Fibroblast of skin of back (primary cell): ENCODE measurements at regions not wholly inside any gene's neighbourhood (a gene's known extent, or its start where the extent isn't known, plus 50 kb on each side); places are given as distances from the start of the nearest gene placed in this dataset.
A peak's percentile ranks its signal among the peaks of the same experiment; 100 is the strongest.

Experiments used
- DNase-seq: peaks from one replicate; pipeline ENCODE4 v3.0.0-alpha.2; 2013

DNA sequence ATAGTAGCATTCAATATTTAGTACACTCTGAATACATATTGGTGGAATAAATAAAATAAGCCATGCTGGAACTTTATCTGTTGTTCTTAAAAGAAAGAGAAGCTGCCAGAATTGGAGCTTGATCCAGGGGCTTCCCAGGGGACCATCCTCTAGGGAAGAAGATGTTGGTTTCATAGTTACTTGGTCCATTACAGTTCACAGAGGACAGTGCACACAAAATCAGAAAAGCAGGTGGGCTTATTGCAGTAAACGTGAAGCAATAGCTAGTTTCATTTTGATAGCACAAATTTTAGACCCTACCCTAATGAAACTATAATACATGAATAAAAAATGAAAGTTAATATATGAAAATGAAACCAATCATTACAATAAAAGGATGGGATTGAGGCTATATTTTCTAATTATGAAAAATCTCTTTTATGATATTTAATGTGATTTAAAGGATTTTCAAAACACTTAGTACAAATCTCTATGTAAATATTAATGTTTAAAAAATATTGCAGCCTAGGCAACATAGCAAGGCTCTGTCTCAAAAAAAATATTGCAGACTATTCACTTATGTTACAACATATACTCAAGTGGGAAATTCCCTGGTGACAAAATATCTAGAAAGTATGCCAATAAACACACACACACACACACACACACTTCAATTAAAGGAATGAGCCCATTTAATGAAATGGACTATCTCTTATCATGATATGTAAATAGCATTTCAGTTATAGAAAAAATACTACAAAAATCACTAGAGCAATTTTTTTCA lies 227.0 kb upstream of the MARCKS start:
- DNase-seq: peak; percentile 70

DNA sequence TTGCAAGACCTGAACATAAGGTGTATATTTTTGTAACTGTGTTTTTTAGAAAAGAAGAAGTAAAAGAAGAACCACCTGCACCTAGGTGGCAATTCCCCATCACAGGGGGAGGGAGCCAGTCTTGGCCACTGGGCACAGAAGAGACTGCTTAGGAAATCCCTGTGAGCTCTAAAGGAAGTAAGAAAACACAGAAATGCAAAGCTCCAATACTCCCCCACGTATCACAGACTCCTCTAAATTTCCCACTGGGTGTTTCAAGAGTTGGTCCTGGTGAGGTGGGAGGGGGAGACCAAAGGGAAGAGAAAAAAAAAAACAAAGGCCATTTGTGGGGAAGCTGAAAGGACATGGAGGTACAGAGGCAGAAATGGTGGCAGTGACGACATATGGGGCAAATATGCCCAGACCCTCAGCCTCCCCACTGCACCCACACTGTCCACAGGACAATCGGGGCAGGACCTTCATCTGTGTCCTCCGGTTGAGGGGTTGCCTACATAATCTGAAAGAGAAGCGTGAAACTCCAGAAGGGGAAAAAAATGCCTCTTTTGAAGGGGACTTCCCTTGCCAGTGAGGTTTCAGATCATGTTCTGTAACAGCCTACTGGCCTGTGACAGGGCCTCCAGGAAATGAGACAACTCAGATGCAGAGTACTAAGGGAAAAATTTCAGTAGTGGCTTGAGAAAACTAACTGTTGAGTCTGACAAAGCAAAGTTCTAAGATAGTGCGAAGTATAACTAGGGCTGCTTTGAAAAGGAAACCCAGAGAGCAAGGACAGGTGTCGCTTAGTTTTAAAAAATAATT lies 226.2 kb upstream of the MARCKS start:
- peak; percentile 81 for DNase-seq

DNA sequence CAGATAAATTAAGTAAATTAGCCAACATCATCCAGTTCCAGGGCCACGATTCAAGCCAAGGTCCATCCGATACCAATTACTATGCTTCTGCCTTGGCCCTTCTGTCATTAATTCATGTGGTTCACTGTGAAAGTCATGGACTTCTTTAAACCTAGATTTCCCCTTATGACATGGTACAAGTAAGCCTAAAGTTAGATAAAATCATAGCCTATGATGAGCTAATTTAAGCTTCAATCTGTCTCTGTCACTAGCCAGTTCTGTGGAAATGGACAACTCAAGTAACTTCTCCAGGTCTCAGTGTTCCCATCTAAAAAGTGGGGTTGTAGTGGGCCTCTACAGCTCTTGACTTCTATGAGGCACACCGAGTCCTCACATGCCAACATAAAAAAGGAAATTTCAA lies 225.5 kb upstream of the MARCKS start:
- DNase-seq: no peak

DNA sequence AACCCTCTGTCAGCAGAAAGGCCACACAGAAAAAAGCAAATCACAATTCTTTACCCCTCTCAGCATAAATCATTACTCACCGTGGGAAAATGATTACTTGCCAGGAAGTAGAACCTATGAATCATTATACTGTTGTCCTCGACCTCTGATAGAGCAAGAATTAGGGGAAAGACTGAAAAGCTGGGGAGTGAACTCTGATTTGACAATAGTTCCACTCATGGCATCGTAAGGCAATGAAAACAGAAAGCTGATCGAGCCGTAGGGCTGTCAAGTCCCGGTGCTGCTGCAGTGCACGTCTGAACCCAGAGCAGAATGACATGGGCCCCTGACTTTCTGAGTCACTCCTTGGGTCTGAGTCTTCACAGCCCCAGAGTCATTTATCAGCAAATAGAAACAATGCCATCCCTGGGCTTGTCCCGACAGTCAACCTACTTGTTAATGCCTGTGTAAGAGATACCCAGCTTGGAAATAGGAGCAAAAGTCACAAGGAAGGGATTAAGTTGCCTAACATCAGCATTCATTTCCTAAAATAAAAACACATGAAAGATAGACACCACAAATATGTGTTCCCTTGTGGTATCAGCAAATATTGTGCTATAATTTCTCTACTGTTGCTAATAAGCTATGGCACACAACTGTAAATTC lies 224.8 kb upstream of the MARCKS start:
- DNase-seq: peak; percentile 98

DNA sequence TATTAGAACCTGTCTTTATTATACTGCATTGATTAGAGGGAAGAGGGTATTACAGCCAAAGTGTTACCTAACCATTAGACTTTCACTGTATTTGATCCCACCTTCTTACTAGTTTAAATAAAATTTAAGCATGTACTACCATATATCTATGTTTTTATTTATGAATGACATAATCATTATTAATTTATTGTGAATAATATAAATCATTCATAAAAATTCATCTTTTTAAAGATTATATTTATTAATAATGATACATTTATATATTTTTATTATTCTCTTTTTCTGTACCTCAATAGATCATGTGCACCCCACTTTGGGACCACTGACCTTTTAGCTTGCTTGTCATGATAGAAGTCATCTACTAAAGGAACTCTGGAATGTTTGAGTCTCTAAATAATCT lies 223.5 kb upstream of the MARCKS start:
- no peak for DNase-seq

DNA sequence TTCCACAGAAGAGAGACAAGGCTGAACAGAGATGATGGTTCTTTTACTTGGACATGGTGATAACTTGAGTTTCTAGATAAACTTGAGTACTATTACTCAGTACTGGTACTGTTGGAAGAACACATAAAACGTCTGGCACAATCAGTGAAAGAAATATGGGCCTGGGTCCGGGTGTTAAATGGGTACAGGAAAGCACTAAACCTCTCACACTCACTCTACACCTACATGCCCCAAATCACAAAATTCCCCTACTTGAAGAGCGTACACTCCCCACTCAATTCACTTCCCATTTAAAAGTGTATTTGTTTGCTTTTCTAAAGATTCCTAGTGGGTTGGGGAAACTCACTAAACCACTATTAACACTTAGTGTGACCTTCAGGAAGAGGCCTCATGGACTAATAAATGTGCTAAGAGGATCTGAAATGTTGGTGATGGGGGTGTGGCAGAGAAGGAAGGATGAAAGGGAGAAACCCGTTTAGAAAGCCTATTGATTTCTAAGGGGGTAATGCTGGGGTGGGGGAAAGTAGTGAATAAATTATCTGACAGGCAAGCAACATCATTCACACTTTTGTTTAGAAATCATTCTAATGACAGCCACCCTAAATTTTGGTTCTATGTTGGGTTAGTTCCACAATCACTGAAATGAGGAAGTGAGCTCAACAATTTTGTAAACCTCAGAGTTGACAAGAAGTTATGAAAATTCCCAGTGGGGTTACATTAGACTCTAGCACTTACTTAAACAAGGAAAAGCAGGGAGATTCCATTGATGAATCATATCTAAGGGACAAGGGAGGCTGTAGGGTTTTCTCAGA lies 222.6 kb upstream of the MARCKS start:
- peak; percentile 93 for DNase-seq

DNA sequence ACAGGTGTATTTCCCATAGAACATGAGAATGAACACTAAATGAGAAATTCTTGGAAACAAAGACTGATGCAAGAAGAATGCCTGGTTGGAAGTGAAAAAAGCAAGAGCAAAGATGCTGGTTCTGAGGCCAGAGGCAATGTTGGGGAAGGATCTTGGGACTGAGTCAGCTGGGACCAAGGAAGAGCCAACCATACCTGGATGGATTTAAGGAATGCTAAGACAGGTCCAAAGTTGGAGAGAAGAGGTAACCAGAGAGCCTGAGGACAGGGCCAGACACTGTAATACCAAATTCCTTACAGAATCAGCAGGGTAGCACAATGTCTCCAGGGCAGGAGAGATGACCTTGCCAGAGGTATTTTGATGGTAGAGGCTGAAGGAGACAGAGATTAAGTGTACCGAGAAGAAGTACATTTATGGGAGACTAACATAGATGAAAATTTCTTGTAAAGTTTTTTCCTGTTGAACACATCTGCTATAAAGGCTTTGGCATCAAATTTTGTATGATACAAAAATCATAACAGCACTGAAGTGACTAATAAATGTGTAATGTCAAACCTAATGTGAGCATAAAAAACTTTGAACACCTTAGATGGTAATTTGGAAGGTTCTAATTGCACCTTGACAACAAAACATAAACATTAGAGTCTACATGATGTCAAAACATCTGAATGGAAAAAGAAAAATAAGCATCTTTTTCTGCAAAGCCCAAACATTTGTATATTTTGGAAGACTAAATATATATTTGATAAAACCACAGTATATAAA lies 221.7 kb upstream of the MARCKS start:
- DNase-seq: no peak

DNA sequence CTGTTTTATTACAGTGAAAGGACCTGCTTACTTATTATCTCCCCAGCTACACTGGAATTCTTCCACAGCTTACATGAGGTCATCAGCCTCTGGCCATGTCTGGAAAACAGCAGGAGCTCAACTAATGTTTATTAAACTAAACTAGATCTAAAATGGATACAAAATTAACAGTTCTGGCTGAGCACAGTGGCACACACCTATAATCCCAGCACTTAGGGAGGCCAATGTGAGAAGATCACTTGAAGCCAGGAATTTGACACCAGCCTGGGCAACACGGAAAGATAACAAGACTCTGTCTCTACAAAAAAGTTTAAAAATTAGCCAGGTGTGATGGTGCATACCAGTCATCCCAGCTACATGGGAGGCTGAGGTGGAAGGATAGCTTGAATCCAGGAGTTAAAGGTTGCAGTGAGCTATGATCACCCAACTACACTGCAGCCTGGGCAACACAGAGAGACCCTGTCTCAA lies 220.8 kb upstream of the MARCKS start:
- DNase-seq: peak; percentile 71

DNA sequence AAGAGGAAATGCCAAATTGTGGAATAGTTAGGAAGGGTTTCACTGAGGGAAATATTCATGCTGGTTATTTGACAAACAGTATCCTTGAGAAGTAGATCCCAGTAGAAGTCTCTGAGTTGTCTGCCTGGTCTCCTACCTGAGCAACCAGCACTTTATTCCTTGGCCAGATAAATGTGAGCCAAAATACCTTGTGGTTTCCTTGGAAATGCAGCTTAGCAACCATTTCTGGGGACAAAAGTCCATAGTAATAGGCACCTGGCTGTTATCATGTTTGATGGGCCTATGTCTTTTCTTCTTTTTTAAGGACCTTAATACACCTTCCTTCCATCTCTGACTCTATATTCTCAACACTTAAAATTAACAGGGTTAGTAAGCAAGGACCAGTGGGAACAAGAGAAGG lies 217.1 kb upstream of the MARCKS start:
- no peak for DNase-seq

DNA sequence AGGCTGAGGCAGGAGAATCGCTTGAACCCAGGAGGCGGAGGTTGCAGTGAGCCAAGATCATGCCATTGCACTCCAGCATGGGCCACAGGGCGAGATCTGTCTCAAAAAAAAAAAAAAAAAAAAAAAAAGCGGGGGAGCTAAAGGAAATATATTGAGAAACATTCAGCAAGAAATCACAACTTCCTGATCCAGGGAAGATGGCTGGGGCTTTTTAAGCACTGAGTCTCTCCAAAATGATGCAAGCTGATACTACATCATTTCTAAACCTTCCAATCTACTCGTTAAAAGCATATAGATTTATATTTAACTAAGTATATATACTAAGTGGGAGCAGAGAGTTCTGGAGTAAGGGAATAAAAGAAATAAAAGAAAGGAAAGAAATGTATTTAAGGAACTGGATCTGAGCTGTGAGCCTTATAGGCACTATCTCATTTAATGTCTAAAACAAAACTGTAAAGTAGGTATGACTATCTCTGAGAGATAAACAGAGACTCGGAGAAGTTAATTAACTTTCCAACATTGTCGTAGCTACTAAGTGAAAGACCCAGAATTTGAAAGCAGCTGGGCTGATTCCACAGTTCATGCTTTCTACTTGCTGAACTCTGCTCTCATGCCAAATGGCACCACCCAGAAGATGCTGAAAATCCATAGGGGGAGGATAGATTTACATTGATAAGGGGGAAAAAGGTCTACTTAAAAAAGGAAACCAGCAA lies 215.0 kb upstream of the MARCKS start:
- no peak for DNase-seq

DNA sequence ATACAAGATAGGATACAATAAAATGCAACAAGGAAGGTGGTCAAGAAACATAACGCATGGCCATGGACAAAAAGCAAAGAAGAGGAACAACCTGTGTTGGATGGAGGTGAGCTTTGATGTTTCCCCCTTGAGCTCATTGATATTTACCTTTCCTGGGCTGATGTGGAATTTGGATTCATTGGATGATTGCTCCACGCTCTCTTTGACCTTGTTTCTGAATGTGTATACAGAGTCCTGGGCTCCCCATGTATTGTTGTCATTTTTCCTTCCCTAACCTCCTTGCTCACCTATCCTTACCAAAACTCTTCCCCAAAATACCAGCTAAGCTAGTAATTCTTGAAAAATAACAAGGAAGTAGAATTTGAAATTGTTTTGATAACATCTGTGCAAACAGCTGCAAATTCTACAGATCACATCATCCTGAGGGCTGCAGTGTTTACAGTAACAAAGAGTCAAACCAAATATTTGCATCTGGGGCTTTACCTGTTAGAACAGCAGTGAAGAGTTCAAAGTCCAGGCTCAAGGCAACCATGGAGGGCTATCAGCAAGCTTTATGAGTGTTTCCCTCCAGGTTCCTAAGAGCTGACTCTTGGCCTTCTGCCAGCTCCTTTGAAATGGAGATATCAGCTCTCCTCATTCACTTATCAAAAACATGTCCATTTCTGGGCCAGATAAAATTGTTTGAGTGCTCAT lies 214.3 kb upstream of the MARCKS start:
- DNase-seq: no peak

DNA sequence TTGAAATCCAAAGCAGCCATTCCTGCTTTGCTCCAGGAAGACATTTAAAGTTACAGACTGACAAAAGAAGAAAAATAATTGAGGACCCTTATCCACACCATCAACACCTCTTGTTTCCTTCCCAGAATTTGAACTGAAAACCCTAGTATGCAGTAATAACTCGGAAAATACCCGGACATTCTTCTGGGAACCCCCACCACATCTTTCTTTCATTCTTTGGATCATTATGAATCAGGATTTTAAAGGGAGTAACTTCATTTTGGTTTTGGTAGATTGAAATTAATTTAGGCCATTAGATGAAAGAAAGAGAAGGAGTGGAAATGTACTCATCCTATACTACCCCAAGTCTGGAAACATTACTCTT lies 213.8 kb upstream of the MARCKS start:
- no peak for DNase-seq

DNA sequence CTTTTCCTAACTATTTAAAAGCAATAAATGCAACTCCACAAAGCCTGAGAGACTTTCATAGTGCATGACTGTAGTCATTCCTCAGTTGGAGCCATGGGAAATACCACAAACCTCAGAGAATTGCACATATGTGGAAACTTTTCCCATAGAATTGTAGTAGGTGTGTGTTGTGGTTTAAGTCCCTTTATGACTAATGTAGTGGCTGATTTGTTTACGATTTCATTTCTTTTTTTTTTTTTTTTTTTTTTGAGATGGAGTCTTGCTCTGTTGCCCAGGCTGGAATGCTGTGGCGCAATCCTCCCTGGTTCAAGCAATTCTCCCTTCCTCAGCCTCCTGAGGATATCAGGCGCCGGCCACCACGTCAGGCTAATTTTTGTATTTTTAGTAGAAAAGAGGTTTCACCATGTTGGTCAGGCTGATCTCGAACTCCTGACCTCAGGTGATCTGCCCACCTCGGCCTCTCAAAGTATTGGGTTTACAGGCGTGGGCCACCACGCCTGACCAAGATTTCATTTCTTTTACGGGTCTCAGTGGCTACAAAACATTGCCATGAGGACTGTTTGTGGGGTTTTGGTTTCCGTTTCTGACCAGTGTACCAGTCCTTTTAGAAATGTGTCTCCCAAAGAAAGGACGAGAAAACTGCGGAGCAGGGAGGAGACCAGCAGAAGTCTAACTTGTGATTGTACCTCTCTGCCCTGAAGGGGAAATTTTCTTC lies 212.1 kb upstream of the MARCKS start:
- peak; percentile 98 for DNase-seq

DNA sequence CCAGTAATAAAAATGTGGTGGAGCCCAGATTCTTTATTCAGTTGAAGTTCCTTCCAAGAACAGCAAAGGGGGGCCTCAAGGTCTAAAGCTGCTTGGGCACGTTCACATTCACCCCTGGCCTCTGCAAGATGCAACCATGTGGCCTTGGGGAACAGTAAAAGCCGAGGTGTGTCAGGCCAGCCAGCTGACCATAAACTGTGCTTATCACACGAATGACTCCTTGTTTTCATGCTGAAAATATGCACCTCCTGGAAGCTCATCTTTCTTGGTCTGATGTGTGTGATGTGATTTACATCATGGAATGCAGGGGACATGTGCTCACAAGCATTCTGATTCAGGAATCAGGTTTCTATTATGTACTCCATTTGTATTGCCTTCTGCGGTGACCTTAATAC lies 211.6 kb upstream of the MARCKS start:
- peak; percentile 94 for DNase-seq

DNA sequence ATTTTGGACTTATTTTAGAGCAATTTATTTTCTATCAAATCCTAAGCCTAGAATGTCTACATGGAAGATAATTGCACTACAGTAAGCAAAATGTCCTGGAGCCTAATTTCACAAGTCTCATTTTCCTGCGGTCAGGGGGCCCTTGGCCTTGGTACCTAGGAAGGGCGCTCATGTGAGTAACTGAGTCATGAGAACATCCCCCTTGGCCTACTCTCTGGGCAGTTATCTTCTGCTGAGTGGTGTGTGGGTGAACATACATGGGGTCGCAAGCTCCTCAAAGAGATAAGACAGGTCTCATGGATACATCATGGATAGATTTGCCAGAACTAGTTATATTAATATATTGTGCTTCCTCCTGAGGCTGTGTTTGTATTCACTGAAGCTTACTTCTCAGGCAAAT lies 211.2 kb upstream of the MARCKS start:
- no peak for DNase-seq

DNA sequence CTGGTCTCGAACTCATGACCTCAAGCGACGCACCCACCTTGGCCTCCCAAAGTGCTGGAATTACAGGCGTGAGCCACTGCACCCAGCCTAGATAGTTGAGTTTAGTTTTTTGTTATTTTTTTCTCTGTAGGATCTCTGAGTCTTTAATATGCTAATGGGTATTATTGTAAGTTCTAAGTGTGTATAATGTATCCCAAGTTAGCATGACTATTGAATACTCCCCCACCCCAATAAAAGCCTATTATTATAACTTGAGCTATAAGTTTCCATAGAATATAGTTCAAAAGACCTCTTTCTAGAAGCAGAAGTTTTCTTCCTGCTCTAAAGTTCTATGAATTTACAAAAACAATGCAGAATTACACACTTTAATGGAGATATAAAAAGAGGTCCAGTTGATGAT lies 210.4 kb upstream of the MARCKS start:
- no peak for DNase-seq

DNA sequence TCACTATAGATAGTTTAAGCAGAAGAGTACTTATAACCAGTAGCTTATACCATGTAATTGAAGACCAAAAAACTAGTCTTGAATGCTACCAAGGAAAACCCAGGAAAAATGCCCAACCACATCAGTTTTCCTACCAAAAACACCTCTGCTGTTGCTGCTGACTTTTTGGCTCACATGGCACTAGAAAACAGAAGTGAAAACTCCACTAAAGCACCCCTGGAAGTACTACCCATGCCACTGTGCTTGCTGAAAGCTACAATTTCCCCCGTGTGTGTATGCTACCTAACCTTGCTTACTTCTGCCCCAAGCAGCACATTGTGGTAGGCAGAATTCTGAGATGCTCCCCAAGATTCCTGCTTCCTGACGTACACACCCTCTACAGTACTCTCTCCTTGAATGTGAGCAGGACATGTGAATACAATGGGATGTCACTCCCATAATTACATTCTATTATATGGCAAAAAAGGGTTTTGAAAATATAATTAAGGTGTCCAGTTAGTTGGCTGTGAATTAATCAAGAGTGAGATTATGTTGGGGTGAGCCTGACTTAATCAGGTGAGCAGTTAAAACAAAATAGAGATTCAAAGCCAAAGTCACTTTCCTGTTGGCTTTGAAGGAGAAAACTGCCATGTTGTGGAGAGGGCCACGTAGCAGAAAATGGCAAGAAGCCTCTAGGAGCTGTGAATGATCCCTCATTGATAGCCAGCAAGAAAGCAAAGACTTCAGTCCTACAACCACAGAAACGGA lies 209.8 kb upstream of the MARCKS start:
- no peak for DNase-seq

DNA sequence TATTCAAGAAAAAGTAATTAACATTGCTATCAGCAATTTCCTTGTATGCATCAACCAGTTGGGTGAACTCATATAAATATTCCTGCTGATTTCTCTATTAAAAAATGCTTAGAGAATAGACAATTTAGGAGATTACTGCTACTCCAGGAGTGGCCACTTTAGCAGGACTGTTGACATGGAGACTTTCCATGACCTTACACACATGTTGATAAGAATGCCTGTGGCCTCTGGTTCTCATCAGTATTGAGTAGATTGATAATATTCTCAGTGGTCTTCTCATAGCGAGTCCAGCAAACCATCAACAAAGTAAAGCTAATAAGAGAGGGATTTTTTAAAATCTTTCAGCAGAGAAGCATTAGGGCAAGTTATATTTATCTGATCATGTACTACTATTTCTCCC lies 208.4 kb upstream of the MARCKS start:
- no peak for DNase-seq

DNA sequence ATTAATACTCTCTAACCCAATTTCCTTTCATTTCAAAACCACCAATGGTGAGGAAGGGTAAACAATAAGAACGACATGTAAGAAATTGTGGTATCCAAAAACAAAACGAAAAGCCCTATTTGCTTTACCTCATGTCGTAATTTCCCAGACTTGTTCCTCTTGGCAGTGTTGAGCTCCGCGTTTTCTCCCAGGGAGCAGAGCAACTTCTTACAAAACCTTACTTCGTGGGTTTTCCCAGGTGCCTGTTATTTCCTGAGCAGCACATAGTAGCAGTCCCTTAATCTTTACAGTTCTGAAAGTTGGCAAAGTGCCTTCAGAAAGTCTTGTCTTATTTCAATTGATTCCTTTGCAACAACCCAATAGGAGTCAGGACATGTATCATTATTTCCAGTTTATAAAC lies 207.9 kb upstream of the MARCKS start:
- no peak for DNase-seq
